Astrocyte (in vitro differentiated cells and primary cell): ENCODE measurements at regions not wholly inside any gene's neighbourhood (a gene's known extent, or its start where the extent isn't known, plus 50 kb on each side); places are given as distances from the start of the nearest gene placed in this dataset.
A peak's percentile ranks its signal among the peaks of the same experiment; 100 is the strongest.
"Not testable (repeated sequence)": the region's sequence is repeated elsewhere in the genome, so short reads cannot be mapped to it uniquely, and the experiment has no call there.

ENCODE experiments used
- DNase-seq: peaks from one replicate; pipeline ENCODE4 v3.0.0-alpha.2; 2010; ENCODE audit warnings: low read depth
- FAIRE-seq: peaks from 2 replicates; lab custom pipeline; 2011; peaks lifted over from hg19 to GRCh38; lab: Jason Lieb, UNC
- H2AFZ ChIP-seq: 2 replicates; pipeline ENCODE4 v1.6.0; 2012; ENCODE audit warnings: low read depth, low read length, inconsistent platforms
- H3K27ac ChIP-seq: 2 replicates; pipeline ENCODE4 v1.5.1; 2011; ENCODE audit warnings: low read depth, low read length, inconsistent platforms
- H3K27me3 ChIP-seq: 2 replicates; pipeline ENCODE4 v1.6.0; 2011; ENCODE audit warnings: low read length, inconsistent platforms; ENCODE audit not compliant: insufficient read depth
- H3K36me3 ChIP-seq: 2 replicates; pipeline ENCODE4 v1.5.1; 2011; ENCODE audit warnings: low read length, inconsistent platforms; ENCODE audit not compliant: insufficient read depth
- H3K4me1 ChIP-seq: 2 replicates; pipeline ENCODE4 v1.5.1; 2011; ENCODE audit warnings: low read length, inconsistent platforms; ENCODE audit not compliant: insufficient read depth
- H3K4me2 ChIP-seq: 2 replicates; pipeline ENCODE4 v1.6.0; 2012; ENCODE audit warnings: low read length, inconsistent platforms
- H3K4me3 ChIP-seq: 2 replicates; pipeline ENCODE4 v1.5.1; 2011; ENCODE audit warnings: low read depth, mild to moderate bottlenecking, low read length, inconsistent platforms; ENCODE audit not compliant: insufficient read depth
- H3K79me2 ChIP-seq: 2 replicates; pipeline ENCODE4 v1.6.0; 2012; ENCODE audit warnings: mild to moderate bottlenecking, low read length, inconsistent platforms; ENCODE audit not compliant: insufficient read depth
- H3K9ac ChIP-seq: 2 replicates; pipeline ENCODE4 v1.6.0; 2012; ENCODE audit warnings: mild to moderate bottlenecking, low read length, inconsistent platforms
- H3K9me3 ChIP-seq: 2 replicates; pipeline ENCODE4 v1.5.1; 2012; ENCODE audit warnings: low read depth, mild to moderate bottlenecking, low read length, inconsistent platforms; ENCODE audit not compliant: insufficient read depth
- H4K20me1 ChIP-seq: 2 replicates; pipeline ENCODE4 v1.6.0; 2012; ENCODE audit warnings: low read length, inconsistent platforms; ENCODE audit not compliant: insufficient read depth
- H3K27ac Mint-ChIP-seq: one replicate; pipeline ENCODE4 v1.8.0; 2021; ENCODE audit warnings: mild to moderate bottlenecking, mixed read lengths; ENCODE audit not compliant: unreplicated experiment
- H3K27me3 Mint-ChIP-seq: one replicate; pipeline ENCODE4 v1.8.0; 2021; ENCODE audit warnings: low read depth, mixed read lengths; ENCODE audit not compliant: unreplicated experiment
- H3K36me3 Mint-ChIP-seq: one replicate; pipeline ENCODE4 v1.8.0; 2021; ENCODE audit warnings: low read depth, mixed read lengths; ENCODE audit not compliant: unreplicated experiment
- H3K4me1 Mint-ChIP-seq: one replicate; pipeline ENCODE4 v1.8.0; 2021; ENCODE audit warnings: low read depth, mixed read lengths; ENCODE audit not compliant: unreplicated experiment
- H3K4me3 Mint-ChIP-seq: one replicate; pipeline ENCODE4 v1.8.0; 2021; ENCODE audit warnings: mild to moderate bottlenecking, moderate library complexity, mixed read lengths; ENCODE audit not compliant: unreplicated experiment
- H3K9me3 Mint-ChIP-seq: one replicate; pipeline ENCODE4 v1.8.0; 2021; ENCODE audit warnings: mild to moderate bottlenecking, mixed read lengths; ENCODE audit not compliant: unreplicated experiment
- CTCF ChIP-seq: IDR thresholded peaks from 2 replicates; pipeline ENCODE4 v1.5.1; 2011; ENCODE audit warnings: low read depth, mild to moderate bottlenecking, inconsistent platforms, low read length, moderate library complexity; ENCODE audit not compliant: insufficient read depth
- EZH2 ChIP-seq: IDR thresholded peaks from 2 replicates; pipeline ENCODE4 v1.6.1; 2012; ENCODE audit warnings: mild to moderate bottlenecking, low read length, inconsistent platforms; ENCODE audit not compliant: insufficient read depth

- not testable (repeated sequence) for H3K79me2 ChIP-seq, H3K9me3 Mint-ChIP-seq, H3K36me3 ChIP-seq, H3K4me3 ChIP-seq, H3K4me1 ChIP-seq, H3K27ac Mint-ChIP-seq, DNase-seq, H3K27me3 ChIP-seq, H3K36me3 Mint-ChIP-seq, H4K20me1 ChIP-seq, H3K9ac ChIP-seq, H3K4me1 Mint-ChIP-seq, H3K27ac ChIP-seq, H3K9me3 ChIP-seq, H3K4me2 ChIP-seq, H3K4me3 Mint-ChIP-seq, H3K27me3 Mint-ChIP-seq, FAIRE-seq, H2AFZ ChIP-seq
Observed at GRCh38 chr16:22609798-22610197, 99.1 kb downstream of the NPIPB5 start.

- H3K9me3 Mint-ChIP-seq, H3K4me3 ChIP-seq, H3K27me3 ChIP-seq, DNase-seq, H3K9me3 ChIP-seq, H3K4me3 Mint-ChIP-seq, H3K79me2 ChIP-seq, H3K36me3 ChIP-seq, H4K20me1 ChIP-seq, H3K4me1 ChIP-seq, FAIRE-seq, H3K27me3 Mint-ChIP-seq, H3K27ac ChIP-seq, H3K9ac ChIP-seq, H3K36me3 Mint-ChIP-seq, H3K4me2 ChIP-seq, H2AFZ ChIP-seq, H3K27ac Mint-ChIP-seq: not testable (repeated sequence)
- peaks cover 12% of the 10 kb centered on the region for H3K4me1 Mint-ChIP-seq
Observed at GRCh38 chr16:22611128-22611527, 100.4 kb downstream of the NPIPB5 start.

- TF ChIP-seq CTCF (no peak), EZH2 (no peak)
- Mint-ChIP-seq H3K4me1 (peaks cover 12% of the 10 kb centered on the region), H3K27ac (peak overlapping the region; percentile 14), H3K9me3 (peaks cover 6% of the 10 kb centered on the region), H3K4me3 (no peak overlapping the region), H3K27me3 (peaks cover 14% of the 10 kb centered on the region), H3K36me3 (no peaks in the 10 kb centered on the region)
- Histone ChIP-seq H3K4me3 (no peak overlapping the region), H3K36me3 (no peaks in the 10 kb centered on the region), H3K9me3 (no peaks in the 10 kb centered on the region), H2AFZ (no peak overlapping the region), H3K9ac (no peak overlapping the region), H3K27ac (no peak overlapping the region), H3K27me3 (no peaks in the 10 kb centered on the region), H3K79me2 (no peaks in the 10 kb centered on the region), H4K20me1 (no peaks in the 10 kb centered on the region), H3K4me1 (no peaks in the 10 kb centered on the region), H3K4me2 (no peak overlapping the region)
- DNase-seq = peak; percentile 55
- no peak for FAIRE-seq
Observed at GRCh38 chr16:22614271-22614947, 103.7 kb downstream of the NPIPB5 start.
